GM12878 (cell line): ENCODE measurements at regions not wholly inside any gene's neighbourhood (a gene's known extent, or its start where the extent isn't known, plus 50 kb on each side); places are given as distances from the start of the nearest gene placed in this dataset.

ENCODE experiments used
- ATAC-seq: fragments of 200-7000 bp; cut with Tn5 transposase; 3 replicates; pipeline ENCODE4 v1.9.1; 2020; ENCODE audit warnings: mild to moderate bottlenecking, moderate library complexity
- BruUV-seq: library from RNA; stranded (reverse); fragments of 400-500 nt; replicated peaks from 2 replicates; lab custom pipeline; 2021; lab: Mats Ljungman, UMichigan
- CTCF ChIA-PET: fragments of 300-600 bp; sonication (Branson Sonifier 250); formaldehyde crosslinking; extraction: SDS; loops from one replicate; lab custom pipeline; 2021; ENCODE audit warnings: inconsistent platforms; lab: Yijun Ruan, JAX
- POLR2A ChIA-PET: fragments of 350-600 bp; formaldehyde crosslinking; extraction: SDS; loops from one replicate; lab custom pipeline; 2021; ENCODE audit warnings: inconsistent platforms; lab: Charles Lee
- RAD21 ChIA-PET: fragments of 300-600 bp; sonication (Branson Sonifier 250); formaldehyde crosslinking; loops from one replicate; lab custom pipeline; 2023; ENCODE audit warnings: antibody characterized with exemption; ENCODE audit not compliant: unreplicated experiment; lab: Charles Lee
- SMC1A ChIA-PET: fragments of 300-600 bp; sonication (Branson Sonifier 250); formaldehyde crosslinking; loops from one replicate; lab custom pipeline; 2023; ENCODE audit not compliant: unreplicated experiment, uncharacterized antibody; lab: Charles Lee
- DNase-seq: peaks from one replicate; pipeline ENCODE4 v3.0.0-alpha.2; 2011; ENCODE audit warnings: low read depth, low spot score
- FAIRE-seq: peaks from 3 replicates; lab custom pipeline; 2011; peaks lifted over from hg19 to GRCh38; lab: Jason Lieb, UNC
- H2AFZ ChIP-seq: 2 replicates; pipeline ENCODE4 v1.6.0; 2011; ENCODE audit warnings: low read depth, low read length, control low read depth; ENCODE audit not compliant: control insufficient read depth
- H3K27ac ChIP-seq: 2 replicates; pipeline ENCODE4 v1.5.1; 2011; ENCODE audit warnings: control low read depth; ENCODE audit not compliant: control insufficient read depth, insufficient read depth
- H3K27me3 ChIP-seq, 2 experiments: replicated peaks in 1 of 2; 2 replicates each; pipeline versions ENCODE4 v1.6.0 to v1.6.1; 2011; ENCODE audit warnings: low read length in 1 of 2; ENCODE audit not compliant: control insufficient read depth in 2 of 2, insufficient read depth in 2 of 2
- H3K36me3 ChIP-seq, 2 experiments: 2 replicates each; pipeline ENCODE4 v1.5.1; 2011; ENCODE audit warnings: low read length in 1 of 2; ENCODE audit not compliant: control insufficient read depth in 2 of 2, insufficient read depth in 2 of 2
- H3K4me1 ChIP-seq: 2 replicates; pipeline ENCODE4 v1.6.1; 2011; ENCODE audit warnings: mild to moderate bottlenecking, low read length, moderate library complexity, mixed read lengths; ENCODE audit not compliant: control insufficient read depth, insufficient read depth
- H3K4me2 ChIP-seq: 2 replicates; pipeline ENCODE4 v1.6.0; 2011; ENCODE audit warnings: control low read depth; ENCODE audit not compliant: control insufficient read depth, insufficient read depth
- H3K4me3 ChIP-seq: fragments of 200-600 bp; sonication (generic); 2 replicates; pipeline ENCODE4 v1.5.1; 2016
- H3K79me2 ChIP-seq: 2 replicates; pipeline ENCODE4 v1.6.0; 2011; ENCODE audit warnings: low read length; ENCODE audit not compliant: control insufficient read depth, insufficient read depth
- H3K9ac ChIP-seq: 2 replicates; pipeline ENCODE4 v1.8.0; 2011; ENCODE audit warnings: low read length, control low read depth, mixed read lengths; ENCODE audit not compliant: control insufficient read depth, insufficient read depth
- H3K9me3 ChIP-seq: replicated peaks from 3 replicates; pipeline ENCODE4 v1.5.1; 2011; ENCODE audit warnings: mild to moderate bottlenecking, low read length; ENCODE audit not compliant: control insufficient read depth, insufficient read depth
- H4K20me1 ChIP-seq: 2 replicates; pipeline ENCODE4 v1.6.0; 2011; ENCODE audit not compliant: control insufficient read depth, insufficient read depth
- CEBPB ChIP-seq, 2 experiments: fragments of 150-350 bp in 1 of 2; IDR thresholded peaks; 2 replicates each; pipeline ENCODE4 v1.6.1; 2012 to 2014; ENCODE audit warnings: low read depth in 2 of 2, low read length in 2 of 2, borderline replicate concordance in 1 of 2, inconsistent platforms in 1 of 2
- FOXM1 ChIP-seq: IDR thresholded peaks from 2 replicates; pipeline ENCODE4 v1.6.1; 2012; ENCODE audit warnings: low read depth, mild to moderate bottlenecking, inconsistent platforms, low read length, moderate library complexity
- GABPA ChIP-seq: IDR thresholded peaks from 2 replicates; pipeline ENCODE4 v1.6.1; 2014; ENCODE audit warnings: antibody characterized with exemption, low read depth, mild to moderate bottlenecking, inconsistent platforms
- HCFC1 ChIP-seq: fragments of 150-350 bp; IDR thresholded peaks from 2 replicates; pipeline ENCODE4 v1.6.1; 2014; ENCODE audit warnings: low read length
- NFYA ChIP-seq: IDR thresholded peaks from 2 replicates; pipeline ENCODE4 v1.6.1; 2011; ENCODE audit warnings: low read depth, mild to moderate bottlenecking, low read length, improper control_type of control experiment, borderline replicate concordance
- NFYB ChIP-seq: IDR thresholded peaks from 2 replicates; pipeline ENCODE4 v1.6.1; 2011; ENCODE audit warnings: low read depth, mild to moderate bottlenecking, low read length, improper control_type of control experiment, moderate library complexity; ENCODE audit not compliant: insufficient read depth
- NR2C1 ChIP-seq: fragments of 450-650 bp; IDR thresholded peaks from 2 replicates; pipeline ENCODE4 v1.6.1; 2017; ENCODE audit warnings: antibody characterized with exemption, mild to moderate bottlenecking, moderate library complexity
- PAX8 ChIP-seq: fragments of 450-650 bp; IDR thresholded peaks from 2 replicates; pipeline ENCODE4 v1.6.1; 2017; ENCODE audit warnings: mild to moderate bottlenecking, moderate library complexity
- RAD21 ChIP-seq: IDR thresholded peaks from 2 replicates; pipeline ENCODE4 v1.6.1; 2011; ENCODE audit warnings: mild to moderate bottlenecking, low read depth, low read length, moderate library complexity; ENCODE audit not compliant: insufficient read depth
- RCOR1 ChIP-seq: conservative IDR thresholded peaks from 2 replicates; pipeline ENCODE4 v1.6.1; 2012; ENCODE audit warnings: low read depth, low read length, improper control_type of control experiment
- RELA ChIP-seq: fragments of 450-650 bp; IDR thresholded peaks from 2 replicates; pipeline ENCODE4 v1.8.0; 2014; ENCODE audit warnings: borderline replicate concordance; ENCODE audit not compliant: partially characterized antibody
- RFX5 ChIP-seq: IDR thresholded peaks from 2 replicates; pipeline ENCODE4 v1.6.1; 2011; ENCODE audit warnings: low read depth, low read length, improper control_type of control experiment
- SMARCA5 ChIP-seq: fragments of 450-650 bp; IDR thresholded peaks from 2 replicates; pipeline ENCODE4 v1.6.1; 2017; ENCODE audit warnings: mild to moderate bottlenecking
- SREBF1 ChIP-seq: IDR thresholded peaks from 2 replicates; pipeline ENCODE4 v1.6.1; 2012; ENCODE audit warnings: mild to moderate bottlenecking, low read length
- ZBED1 ChIP-seq: IDR thresholded peaks from 2 replicates; pipeline ENCODE4 v1.6.1; 2016; ENCODE audit warnings: borderline replicate concordance
- ZZZ3 ChIP-seq: IDR thresholded peaks from 2 replicates; pipeline ENCODE4 v1.6.1; 2011; ENCODE audit warnings: low read depth; ENCODE audit not compliant: control insufficient read depth, insufficient read length
- in situ Hi-C: fragments of 300-500 bp; cut with MboI; formaldehyde crosslinking; loops from 9 replicates; pipeline ENCODE4 v1.14.3; 2018; ENCODE audit warnings: mixed read lengths
- intact Hi-C: fragments of 100-400 bp; cut with micrococcal nuclease; formaldehyde crosslinking; loops from one replicate; pipeline ENCODE4 v1.14.2; 2022; ENCODE audit not compliant: unreplicated experiment
- TF ChIP-seq, protein P1 (sequence below): fragments of 450-650 bp; IDR thresholded peaks from 2 replicates; pipeline ENCODE4 v1.6.1; 2016; ENCODE audit warnings: mild to moderate bottlenecking, moderate library complexity, borderline replicate concordance
- TF ChIP-seq, protein P2 (sequence below): fragments of 450-650 bp; IDR thresholded peaks from 2 replicates; pipeline ENCODE4 v1.6.1; 2017; ENCODE audit warnings: mild to moderate bottlenecking
- TF ChIP-seq, protein P3 (sequence below): fragments of 450-650 bp; IDR thresholded peaks from 2 replicates; pipeline ENCODE4 v1.6.1; 2016; ENCODE audit warnings: mild to moderate bottlenecking

DNA sequence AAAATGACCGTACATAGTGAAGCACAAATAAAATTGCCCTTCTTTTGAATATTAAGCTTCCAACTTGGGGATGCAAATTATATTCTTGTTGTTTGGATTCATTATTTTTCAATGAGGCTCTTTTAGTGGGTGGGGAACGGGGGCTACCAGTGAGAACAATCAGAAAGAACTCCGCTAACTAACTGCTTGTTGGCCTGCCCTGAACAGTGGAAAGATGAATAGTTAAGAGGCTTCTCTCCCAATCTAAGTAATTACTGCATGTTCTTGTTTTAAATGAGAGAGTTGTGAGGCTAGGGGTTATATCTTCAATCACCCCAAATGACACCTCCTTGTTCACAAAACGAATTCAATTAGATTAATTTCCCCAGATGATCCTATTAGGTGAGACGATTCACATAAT lies 322.0 kb downstream of the FAT3 start (continued):
- TF ChIP-seq, protein P1, sequence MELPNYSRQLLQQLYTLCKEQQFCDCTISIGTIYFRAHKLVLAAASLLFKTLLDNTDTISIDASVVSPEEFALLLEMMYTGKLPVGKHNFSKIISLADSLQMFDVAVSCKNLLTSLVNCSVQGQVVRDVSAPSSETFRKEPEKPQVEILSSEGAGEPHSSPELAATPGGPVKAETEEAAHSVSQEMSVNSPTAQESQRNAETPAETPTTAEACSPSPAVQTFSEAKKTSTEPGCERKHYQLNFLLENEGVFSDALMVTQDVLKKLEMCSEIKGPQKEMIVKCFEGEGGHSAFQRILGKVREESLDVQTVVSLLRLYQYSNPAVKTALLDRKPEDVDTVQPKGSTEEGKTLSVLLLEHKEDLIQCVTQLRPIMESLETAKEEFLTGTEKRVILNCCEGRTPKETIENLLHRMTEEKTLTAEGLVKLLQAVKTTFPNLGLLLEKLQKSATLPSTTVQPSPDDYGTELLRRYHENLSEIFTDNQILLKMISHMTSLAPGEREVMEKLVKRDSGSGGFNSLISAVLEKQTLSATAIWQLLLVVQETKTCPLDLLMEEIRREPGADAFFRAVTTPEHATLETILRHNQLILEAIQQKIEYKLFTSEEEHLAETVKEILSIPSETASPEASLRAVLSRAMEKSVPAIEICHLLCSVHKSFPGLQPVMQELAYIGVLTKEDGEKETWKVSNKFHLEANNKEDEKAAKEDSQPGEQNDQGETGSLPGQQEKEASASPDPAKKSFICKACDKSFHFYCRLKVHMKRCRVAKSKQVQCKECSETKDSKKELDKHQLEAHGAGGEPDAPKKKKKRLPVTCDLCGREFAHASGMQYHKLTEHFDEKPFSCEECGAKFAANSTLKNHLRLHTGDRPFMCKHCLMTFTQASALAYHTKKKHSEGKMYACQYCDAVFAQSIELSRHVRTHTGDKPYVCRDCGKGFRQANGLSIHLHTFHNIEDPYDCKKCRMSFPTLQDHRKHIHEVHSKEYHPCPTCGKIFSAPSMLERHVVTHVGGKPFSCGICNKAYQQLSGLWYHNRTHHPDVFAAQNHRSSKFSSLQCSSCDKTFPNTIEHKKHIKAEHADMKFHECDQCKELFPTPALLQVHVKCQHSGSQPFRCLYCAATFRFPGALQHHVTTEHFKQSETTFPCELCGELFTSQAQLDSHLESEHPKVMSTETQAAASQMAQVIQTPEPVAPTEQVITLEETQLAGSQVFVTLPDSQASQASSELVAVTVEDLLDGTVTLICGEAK, result no peak
- TF ChIP-seq, protein P2, sequence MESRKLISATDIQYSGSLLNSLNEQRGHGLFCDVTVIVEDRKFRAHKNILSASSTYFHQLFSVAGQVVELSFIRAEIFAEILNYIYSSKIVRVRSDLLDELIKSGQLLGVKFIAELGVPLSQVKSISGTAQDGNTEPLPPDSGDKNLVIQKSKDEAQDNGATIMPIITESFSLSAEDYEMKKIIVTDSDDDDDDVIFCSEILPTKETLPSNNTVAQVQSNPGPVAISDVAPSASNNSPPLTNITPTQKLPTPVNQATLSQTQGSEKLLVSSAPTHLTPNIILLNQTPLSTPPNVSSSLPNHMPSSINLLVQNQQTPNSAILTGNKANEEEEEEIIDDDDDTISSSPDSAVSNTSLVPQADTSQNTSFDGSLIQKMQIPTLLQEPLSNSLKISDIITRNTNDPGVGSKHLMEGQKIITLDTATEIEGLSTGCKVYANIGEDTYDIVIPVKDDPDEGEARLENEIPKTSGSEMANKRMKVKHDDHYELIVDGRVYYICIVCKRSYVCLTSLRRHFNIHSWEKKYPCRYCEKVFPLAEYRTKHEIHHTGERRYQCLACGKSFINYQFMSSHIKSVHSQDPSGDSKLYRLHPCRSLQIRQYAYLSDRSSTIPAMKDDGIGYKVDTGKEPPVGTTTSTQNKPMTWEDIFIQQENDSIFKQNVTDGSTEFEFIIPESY, result no peak

DNA sequence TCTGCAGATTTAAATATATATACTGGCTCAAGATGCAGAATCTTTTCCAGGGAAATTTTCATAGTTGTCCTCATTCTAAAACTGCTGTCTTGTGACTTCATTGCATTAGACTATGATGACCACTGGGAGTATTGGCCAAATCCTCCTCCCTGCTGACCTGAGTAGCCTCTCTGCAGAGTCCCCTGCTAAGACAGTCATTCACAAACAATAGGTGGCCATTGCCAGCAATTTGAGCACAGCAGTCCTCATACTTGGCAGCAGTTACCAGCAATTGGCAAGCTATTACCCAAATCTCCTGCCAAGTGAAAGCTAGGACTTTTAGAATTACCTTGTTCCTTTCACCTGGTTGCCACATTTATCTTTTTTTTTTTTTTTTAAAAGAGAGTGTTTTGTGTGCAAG lies 325.8 kb downstream of the FAT3 start:
- no peak overlapping the region for H3K4me2 ChIP-seq
- H3K4me3 ChIP-seq, result no peak overlapping the region
- in situ Hi-C loops, result no loop called here
- H3K79me2 ChIP-seq, result no peaks in the 10 kb centered on the region
- CTCF ChIA-PET, result interaction anchor here (0.6 kb wide), 2 partner anchors 336 to 1004 kb away, joined by 3 to 4 read pairs; no protein-coding TSS in a partner anchor
- no peak overlapping the region for H3K9ac ChIP-seq
- no peaks in the 10 kb centered on the region for H3K36me3 ChIP-seq
- RAD21 ChIA-PET, result no interaction called here
- SMC1A ChIA-PET, result no interaction called here
- no peaks in the 10 kb centered on the region for H3K9me3 ChIP-seq
- H4K20me1 ChIP-seq, result no peaks in the 10 kb centered on the region
- no peak for FAIRE-seq
- intact Hi-C loops, result no loop called here
- H3K4me1 ChIP-seq, result no peaks in the 10 kb centered on the region
- POLR2A ChIA-PET, result no interaction called here
- no peak overlapping the region for H3K27ac ChIP-seq
- no peak overlapping the region for H2AFZ ChIP-seq
- H3K27me3 ChIP-seq, result no peaks in the 10 kb centered on the region
- ATAC-seq, result no peak
- no TSS peak for BruUV-seq
- no peak for DNase-seq
- TF ChIP-seq HCFC1 (no peak), ZZZ3 (no peak), NFYA (no peak), RFX5 (no peak), RELA (no peak), SREBF1 (no peak), CEBPB (IDR thresholded peaks at IDR 0.05; ENCODE audit: borderline replicate concordance in 1 of 2, low read depth in 2 of 2, low read length in 2 of 2) (no peak), FOXM1 (no peak), NR2C1 (no peak), PAX8 (no peak), SMARCA5 (no peak), RAD21 (no peak), NFYB (no peak), GABPA (no peak), RCOR1 (no peak), ZBED1 (no peak)
- TF ChIP-seq, protein P3, sequence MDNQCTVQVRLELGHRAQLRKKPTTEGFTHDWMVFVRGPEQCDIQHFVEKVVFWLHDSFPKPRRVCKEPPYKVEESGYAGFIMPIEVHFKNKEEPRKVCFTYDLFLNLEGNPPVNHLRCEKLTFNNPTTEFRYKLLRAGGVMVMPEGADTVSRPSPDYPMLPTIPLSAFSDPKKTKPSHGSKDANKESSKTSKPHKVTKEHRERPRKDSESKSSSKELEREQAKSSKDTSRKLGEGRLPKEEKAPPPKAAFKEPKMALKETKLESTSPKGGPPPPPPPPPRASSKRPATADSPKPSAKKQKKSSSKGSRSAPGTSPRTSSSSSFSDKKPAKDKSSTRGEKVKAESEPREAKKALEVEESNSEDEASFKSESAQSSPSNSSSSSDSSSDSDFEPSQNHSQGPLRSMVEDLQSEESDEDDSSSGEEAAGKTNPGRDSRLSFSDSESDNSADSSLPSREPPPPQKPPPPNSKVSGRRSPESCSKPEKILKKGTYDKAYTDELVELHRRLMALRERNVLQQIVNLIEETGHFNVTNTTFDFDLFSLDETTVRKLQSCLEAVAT, result no peak
